MCF 10A (cell line): ENCODE measurements at regions not wholly inside any gene's neighbourhood (a gene's known extent, or its start where the extent isn't known, plus 50 kb on each side); places are given as distances from the start of the nearest gene placed in this dataset.

Experiments used
- BruUV-seq: library from RNA; stranded (reverse); fragments of 400-500 nt; replicated peaks from 2 replicates; lab custom pipeline; 2021; lab: Mats Ljungman, UMichigan
- CTCF ChIA-PET: fragments of 300-600 bp; sonication (Branson Sonifier 250); formaldehyde crosslinking; extraction: SDS; loops from one replicate; lab custom pipeline; 2021; ENCODE audit warnings: antibody characterized with exemption, inconsistent platforms; lab: Yijun Ruan, JAX
- POLR2A ChIA-PET: fragments of 300-600, 350-650 bp; sonication (Branson Sonifier 250); formaldehyde crosslinking; extraction: SDS; loops from one replicate; lab custom pipeline; 2020; ENCODE audit warnings: antibody characterized with exemption, inconsistent platforms; lab: Yijun Ruan, JAX
- DNase-seq: peaks from one replicate; pipeline ENCODE4 v3.0.0-alpha.2; 2018; ENCODE audit not compliant: unreplicated experiment
- H3K27ac Mint-ChIP-seq: one replicate; pipeline ENCODE4 v1.8.0; 2022; ENCODE audit warnings: mild to moderate bottlenecking, low read depth, mixed read lengths; ENCODE audit not compliant: unreplicated experiment
- H3K27me3 Mint-ChIP-seq: one replicate; pipeline ENCODE4 v1.8.0; 2022; ENCODE audit warnings: mixed read lengths; ENCODE audit not compliant: insufficient read depth, unreplicated experiment
- H3K36me3 Mint-ChIP-seq: one replicate; pipeline ENCODE4 v1.8.0; 2022; ENCODE audit warnings: mild to moderate bottlenecking, moderate library complexity, mixed read lengths; ENCODE audit not compliant: insufficient read depth, unreplicated experiment
- H3K4me1 Mint-ChIP-seq: one replicate; pipeline ENCODE4 v1.8.0; 2022; ENCODE audit warnings: mixed read lengths; ENCODE audit not compliant: insufficient read depth, unreplicated experiment
- H3K4me3 Mint-ChIP-seq: one replicate; pipeline ENCODE4 v1.8.0; 2022; ENCODE audit warnings: mild to moderate bottlenecking, moderate library complexity, mixed read lengths; ENCODE audit not compliant: unreplicated experiment
- H3K9me3 Mint-ChIP-seq: one replicate; pipeline ENCODE4 v1.8.0; 2022; ENCODE audit warnings: mixed read lengths; ENCODE audit not compliant: unreplicated experiment
- intact Hi-C: fragments of 100-400 bp; cut with micrococcal nuclease; formaldehyde crosslinking; loops from 2 replicates; pipeline ENCODE4 v1.14.1; 2022
- TF ChIP-seq, protein P1 (sequence below): fragments of 200-600 bp; IDR thresholded peaks from one replicate; pipeline ENCODE4 v1.8.0; 2022; ENCODE audit warnings: antibody characterized with exemption, mild to moderate bottlenecking; ENCODE audit not compliant: unreplicated experiment

DNA sequence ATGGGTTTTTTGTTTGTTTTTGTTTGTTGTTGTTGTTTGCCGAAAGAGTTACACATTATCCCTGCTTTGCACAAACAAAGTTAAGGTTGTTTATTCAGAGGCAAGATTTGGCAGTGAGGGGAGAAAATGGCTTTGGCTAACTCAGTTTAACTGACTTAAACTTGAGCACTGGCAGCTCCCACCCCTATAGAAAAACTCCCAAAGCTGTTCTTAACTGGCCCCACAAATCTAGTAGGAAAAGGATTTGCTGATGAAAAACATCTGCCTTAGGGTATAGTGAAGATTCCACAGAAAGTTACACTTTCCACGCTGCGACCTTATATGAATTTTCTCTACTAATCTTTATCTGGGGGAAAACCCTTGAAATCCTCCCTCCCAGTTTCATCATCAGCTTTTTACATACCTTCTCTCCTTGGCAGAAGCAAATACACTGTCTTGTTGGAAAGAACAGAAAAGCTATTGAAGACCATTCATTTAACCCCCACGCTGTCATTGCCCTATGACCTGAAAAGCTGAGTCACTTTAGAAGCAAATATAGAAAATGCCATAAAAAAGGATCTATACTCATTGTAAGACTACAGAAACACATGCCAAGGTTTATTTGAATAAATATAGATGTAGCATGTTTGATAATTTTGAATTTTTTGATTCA lies 551.7 kb downstream of the NR2F2 start:
- ChIA-PET POLR2A (no interaction called here), CTCF (interaction anchor here (0.6 to 0.7 kb wide), 2 partner anchors 189 to 437 kb away, joined by 3 read pairs; no protein-coding TSS in a partner anchor)
- H3K36me3 Mint-ChIP-seq: no peaks in the 10 kb centered on the region
- intact Hi-C loops: no loop called here
- BruUV-seq: no TSS peak
- no peak overlapping the region for H3K27ac Mint-ChIP-seq
- H3K27me3 Mint-ChIP-seq: no peaks in the 10 kb centered on the region
- H3K9me3 Mint-ChIP-seq: no peaks in the 10 kb centered on the region
- TF ChIP-seq, protein P1, sequence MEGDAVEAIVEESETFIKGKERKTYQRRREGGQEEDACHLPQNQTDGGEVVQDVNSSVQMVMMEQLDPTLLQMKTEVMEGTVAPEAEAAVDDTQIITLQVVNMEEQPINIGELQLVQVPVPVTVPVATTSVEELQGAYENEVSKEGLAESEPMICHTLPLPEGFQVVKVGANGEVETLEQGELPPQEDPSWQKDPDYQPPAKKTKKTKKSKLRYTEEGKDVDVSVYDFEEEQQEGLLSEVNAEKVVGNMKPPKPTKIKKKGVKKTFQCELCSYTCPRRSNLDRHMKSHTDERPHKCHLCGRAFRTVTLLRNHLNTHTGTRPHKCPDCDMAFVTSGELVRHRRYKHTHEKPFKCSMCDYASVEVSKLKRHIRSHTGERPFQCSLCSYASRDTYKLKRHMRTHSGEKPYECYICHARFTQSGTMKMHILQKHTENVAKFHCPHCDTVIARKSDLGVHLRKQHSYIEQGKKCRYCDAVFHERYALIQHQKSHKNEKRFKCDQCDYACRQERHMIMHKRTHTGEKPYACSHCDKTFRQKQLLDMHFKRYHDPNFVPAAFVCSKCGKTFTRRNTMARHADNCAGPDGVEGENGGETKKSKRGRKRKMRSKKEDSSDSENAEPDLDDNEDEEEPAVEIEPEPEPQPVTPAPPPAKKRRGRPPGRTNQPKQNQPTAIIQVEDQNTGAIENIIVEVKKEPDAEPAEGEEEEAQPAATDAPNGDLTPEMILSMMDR: no peak
- no peak overlapping the region for H3K4me3 Mint-ChIP-seq
- no peaks in the 10 kb centered on the region for H3K4me1 Mint-ChIP-seq
- no peak for DNase-seq

DNA sequence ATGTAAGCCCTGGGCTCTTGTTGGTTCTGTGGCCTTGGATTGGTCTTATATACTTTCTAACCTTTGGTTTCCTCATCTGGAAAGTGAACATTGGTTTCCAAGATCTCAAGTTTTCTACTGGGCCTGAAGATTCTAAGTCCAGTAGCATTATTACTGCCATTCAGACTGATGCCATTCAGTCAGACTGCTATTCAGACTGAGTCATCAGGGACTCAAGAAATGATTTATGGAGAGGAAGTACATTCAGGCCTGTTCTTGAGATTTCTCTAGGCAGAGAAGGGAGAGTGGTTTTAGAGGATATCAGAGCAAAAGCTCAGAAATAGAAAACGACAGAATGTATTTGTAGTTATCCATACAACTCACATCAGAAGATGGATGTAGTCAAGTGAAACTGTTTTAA lies 557.2 kb downstream of the NR2F2 start:
- peak; percentile 20 for DNase-seq
- H3K27me3 Mint-ChIP-seq: no peaks in the 10 kb centered on the region
- POLR2A ChIA-PET: no interaction called here
- peaks cover 16% of the 10 kb centered on the region for H3K4me1 Mint-ChIP-seq
- TF ChIP-seq, protein P1: no peak
- no peak overlapping the region for H3K4me3 Mint-ChIP-seq
- no peak overlapping the region for H3K27ac Mint-ChIP-seq
- CTCF ChIA-PET: no interaction called here
- H3K36me3 Mint-ChIP-seq: no peaks in the 10 kb centered on the region
- intact Hi-C loops: loop anchor here (5.0 kb wide), 1 partner anchor 1860 kb away; no protein-coding TSS in a partner anchor
- BruUV-seq: no TSS peak
- H3K9me3 Mint-ChIP-seq: no peaks in the 10 kb centered on the region

DNA sequence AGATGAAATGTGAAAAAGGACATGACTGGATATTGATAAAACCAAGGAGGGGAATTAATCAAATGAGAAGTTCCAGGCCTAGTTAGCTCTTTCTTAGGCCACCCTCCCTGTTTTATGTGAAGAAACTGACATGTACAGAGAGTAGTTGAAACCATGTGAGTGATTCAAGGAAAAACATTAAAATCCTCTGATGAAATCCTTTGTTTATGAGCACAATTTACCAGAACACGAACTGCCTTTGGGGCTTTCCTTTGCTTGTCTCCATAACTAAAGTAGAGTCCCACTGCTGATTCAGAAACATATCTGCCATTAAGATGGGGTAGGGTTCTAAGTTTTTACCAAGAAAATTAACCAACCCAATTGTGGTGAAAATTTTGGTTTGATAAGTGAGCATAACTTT lies 558.3 kb downstream of the NR2F2 start:
- Mint-ChIP-seq H3K4me3 (no peak overlapping the region), H3K36me3 (no peaks in the 10 kb centered on the region), H3K27me3 (no peaks in the 10 kb centered on the region), H3K4me1 (peaks cover 16% of the 10 kb centered on the region), H3K27ac (peak overlapping the region; percentile 52), H3K9me3 (no peaks in the 10 kb centered on the region)
- no peak for DNase-seq
- POLR2A ChIA-PET: no interaction called here
- TF ChIP-seq, protein P1: no peak
- BruUV-seq: no TSS peak
- CTCF ChIA-PET: interaction anchor here (0.5 to 0.6 kb wide), 2 partner anchors 417 to 1795 kb away, joined by 3 to 4 read pairs; no protein-coding TSS in a partner anchor
- intact Hi-C loops: loop anchor here (5.0 kb wide), 1 partner anchor 1861 kb away; no protein-coding TSS in a partner anchor

DNA sequence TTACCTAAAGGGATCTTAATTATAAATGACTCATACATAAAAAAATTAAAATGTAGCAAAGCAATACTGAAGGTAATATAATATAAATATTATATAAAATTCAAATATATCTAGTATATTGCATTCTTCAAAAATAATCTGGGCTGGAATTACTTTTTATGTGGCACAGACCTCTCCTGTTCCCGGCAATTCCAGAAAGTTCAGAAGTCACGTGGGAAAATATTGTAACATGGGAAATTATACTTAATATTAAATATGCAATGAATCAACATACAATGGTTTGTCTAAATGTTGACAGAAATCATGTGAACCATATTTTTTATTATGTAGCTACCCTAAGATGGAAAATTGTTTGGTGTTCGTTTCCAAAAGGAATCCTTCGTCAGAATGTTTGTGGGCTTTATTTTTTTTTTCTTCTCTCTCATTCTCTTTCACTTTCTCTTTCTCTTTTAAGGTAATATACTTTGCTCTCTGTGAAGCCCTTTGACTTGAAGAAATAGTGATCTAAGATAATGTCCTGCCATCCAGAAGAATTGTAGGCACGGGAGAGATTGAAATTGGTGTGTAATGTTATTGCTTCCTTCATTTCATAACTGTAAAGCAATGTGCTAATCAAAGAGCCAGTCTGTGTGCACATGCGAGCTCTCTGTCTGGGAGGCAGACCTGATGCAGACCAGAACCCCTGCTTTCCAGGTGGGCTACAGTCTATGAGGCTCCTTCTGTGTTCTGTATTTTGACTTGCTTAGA lies 559.4 kb downstream of the NR2F2 start:
- ChIA-PET POLR2A (interaction anchor here (0.6 kb wide), 3 partner anchors 401 to 558 kb away, joined by 3 to 4 read pairs (median 3); no protein-coding TSS in a partner anchor), CTCF (interaction anchor here (0.6 to 1.8 kb wide), 6 partner anchors 16 to 1839 kb away, joined by 3 to 5 read pairs (median 4); no protein-coding TSS in a partner anchor)
- Mint-ChIP-seq H3K27ac (no peak overlapping the region), H3K27me3 (no peaks in the 10 kb centered on the region), H3K36me3 (no peaks in the 10 kb centered on the region), H3K9me3 (no peaks in the 10 kb centered on the region), H3K4me3 (peak overlapping the region; percentile 53), H3K4me1 (peaks cover 16% of the 10 kb centered on the region)
- TF ChIP-seq, protein P1: no peak
- DNase-seq: peak; percentile 1
- intact Hi-C loops: loop anchor here (5.0 kb wide), 3 partner anchors 163 to 1863 kb away; no protein-coding TSS in a partner anchor
- BruUV-seq: no TSS peak
